ENCODE measurements at regions not wholly inside any gene's neighbourhood (a gene's known extent, or its start where the extent isn't known, plus 50 kb on each side); places are given as distances from the start of the nearest gene placed in this dataset.
A peak's percentile ranks its signal among the peaks of the same experiment; 100 is the strongest.
"Not testable (repeated sequence)": the region's sequence is repeated elsewhere in the genome, so short reads cannot be mapped to it uniquely, and the experiment has no call there.

DNA sequence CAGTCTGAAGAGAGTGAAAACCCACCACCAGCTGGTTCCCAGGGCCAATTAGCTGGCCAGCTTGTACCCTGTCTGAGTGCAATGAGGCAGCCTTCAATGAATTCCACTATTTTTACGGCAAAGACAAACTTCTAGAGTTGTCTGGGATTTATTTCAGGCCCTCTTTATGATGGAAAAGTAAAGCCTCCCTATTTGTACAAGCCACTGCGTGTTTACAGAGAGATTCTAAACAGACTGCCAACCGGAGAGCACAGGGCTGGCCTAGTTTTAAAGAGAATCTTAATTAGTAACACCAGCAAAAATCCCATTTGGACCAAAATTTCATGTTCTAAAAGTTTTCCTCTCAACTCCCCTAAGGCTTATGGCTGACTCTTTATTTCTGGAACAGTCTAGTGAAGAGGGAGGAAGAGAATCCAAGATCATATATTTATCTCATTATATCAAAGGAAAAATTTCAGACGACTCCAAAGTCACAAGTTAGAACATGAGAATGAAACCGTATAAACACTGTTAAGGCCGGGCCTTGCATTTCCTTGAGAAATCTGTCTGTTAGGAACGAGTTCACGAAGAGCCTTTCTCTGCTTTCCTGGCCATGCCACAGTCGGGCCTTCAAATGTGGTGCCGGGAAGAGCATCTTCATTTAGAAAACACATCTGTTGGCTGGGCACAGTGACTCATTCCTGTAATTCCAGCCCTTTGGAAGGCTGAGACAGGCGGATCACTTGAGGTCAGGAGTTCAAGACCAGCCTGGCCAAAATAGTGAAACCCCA, 724.6 kb upstream of the NRP1 start:
- DNase-seq (ENCODE audit: low read depth) = no peak

DNA sequence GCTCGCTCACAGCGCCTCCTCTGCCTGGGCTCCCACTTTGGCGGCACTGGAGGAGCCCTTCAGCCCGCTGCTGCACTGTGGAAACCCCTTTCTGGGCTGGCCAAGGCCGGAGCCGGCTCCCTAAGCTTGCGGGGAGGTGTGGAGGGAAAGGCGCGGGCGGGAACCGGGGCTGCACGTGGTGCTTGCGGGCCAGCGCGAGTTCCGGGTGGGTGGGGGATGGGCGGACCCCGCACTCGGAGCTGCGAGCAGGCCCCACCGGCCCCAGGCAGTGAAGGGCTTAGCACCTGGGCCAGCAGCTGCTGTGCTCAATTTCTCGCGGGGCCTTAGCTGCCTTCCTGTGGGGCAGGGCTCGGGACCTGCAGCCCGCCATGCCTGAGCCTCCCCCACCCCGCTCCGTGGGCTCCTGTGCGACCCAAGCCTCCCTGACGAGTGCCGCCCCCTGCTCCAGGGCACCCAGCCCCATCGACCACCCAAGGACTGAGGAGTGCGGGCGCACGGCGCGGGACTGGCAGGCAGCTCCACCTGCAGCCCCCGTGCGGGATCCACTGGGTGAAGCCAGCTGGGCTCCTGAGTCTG, 721.0 kb upstream of the NRP1 start:
- DNase-seq (ENCODE audit: low read depth) = not testable (repeated sequence)

DNA sequence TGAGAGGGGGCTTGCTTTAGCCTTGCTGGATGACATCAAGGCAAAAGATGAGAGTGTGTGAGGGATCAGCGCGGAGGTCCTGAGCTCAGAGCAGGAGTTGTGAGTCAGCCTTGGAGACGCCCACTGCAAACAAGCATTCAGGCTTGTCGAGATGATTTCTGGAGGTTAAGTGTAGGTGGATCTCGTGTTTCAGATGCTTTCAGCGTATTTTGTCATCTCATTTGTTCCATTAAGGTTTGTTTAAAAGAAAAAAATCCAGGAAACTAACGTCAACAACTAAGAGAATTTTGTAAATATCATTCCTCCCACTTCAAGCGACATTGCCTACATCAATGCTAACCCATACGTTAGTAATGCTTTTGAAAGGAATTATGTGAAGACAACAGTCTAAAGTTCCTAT, 715.4 kb upstream of the NRP1 start:
- DNase-seq (ENCODE audit: low read depth) = no peak

DNA sequence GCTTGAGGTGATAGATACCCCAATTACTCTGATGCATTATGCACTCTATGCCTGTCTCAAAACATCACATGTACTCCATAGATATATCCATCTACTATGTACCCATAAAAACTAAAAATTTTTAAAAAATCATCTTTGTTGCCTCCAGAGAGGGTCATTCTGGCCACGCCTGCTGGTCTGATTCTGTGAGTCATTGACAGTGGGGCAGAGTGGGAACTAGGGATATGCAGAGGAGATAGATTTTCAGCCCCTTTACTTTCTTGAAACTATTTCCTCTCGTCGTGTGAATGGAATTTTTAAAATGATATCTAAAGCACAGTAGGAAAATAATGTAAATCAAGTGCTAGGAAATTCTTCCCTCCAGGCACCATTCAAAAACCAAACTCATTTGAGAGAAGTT, 715.0 kb upstream of the NRP1 start:
- no peak for DNase-seq (ENCODE audit: low read depth)

DNA sequence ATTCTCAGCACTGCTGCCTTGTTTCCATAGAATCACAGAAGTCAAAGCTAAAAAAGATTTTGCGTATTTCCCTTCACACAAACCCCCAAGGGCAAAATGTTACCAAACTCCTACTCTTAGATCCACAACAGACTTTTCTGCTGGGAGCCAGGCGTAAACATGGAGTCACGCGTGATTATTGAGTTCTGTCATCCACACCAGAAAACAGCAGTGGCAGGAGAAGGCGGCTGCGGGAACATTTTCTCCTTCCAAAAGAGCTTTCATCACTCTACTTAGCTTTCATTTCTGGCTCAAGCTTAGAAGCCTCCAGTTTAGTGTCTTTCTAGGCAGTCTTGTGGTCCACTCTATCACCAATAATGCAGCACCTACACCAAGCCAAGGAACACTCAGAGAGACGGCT, 712.9 kb upstream of the NRP1 start:
- DNase-seq (ENCODE audit: low read depth) = no peak

DNA sequence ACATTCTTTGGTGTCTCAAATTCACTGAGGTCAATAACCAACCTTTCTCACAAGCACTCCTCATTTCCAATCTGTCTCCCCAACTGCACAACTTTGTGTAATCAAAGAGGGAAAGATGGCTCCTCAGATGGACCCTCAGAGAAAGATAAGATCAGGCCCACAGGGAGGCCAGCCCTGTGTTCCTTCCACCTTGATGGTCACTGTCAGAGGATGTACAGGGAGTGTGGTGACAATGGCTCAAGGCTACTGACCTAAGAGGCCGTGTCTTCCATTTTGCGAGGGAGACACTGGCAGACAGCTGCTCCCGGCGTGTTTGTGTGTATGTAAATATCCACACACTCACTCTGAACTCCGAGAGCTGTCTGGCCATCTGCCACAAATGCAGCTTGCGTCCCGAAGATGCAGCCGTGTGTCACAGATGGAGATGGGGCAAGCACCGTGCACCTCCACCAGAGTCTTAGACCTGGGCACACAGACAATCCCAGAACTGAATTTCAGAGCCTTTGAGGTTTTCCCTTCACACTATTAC, 712.1 kb upstream of the NRP1 start:
- DNase-seq (ENCODE audit: low read depth) = no peak

DNA sequence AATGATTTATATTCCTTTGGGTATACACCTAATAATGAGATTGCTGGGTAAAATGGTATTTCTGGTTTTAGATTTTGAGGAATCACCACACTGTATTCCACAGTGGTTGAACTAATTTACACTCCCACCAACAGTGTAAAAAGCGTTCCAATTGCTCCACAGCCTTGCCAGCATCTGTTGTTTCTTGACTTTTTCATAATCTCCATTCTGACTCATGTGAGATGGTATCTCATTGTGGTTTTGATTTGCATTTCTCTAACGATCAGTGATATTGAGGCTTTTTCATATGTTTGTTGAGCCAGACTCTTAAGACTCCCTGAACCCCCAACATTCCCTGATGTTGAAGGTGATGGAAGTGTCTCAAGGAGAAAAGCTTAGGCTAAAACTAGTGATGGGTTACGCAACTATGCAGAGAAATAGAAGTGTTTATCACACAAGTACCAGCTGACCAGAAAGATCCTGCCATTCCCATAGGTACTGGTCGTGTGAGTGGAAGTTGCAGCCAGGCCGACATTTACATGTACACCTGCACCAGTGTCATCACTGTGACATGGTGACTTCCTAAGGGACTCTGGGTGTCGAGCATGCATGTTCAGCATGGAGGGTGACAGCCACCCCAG, 711.2 kb upstream of the NRP1 start:
- peak; percentile 61 for DNase-seq (ENCODE audit: low read depth)

DNA sequence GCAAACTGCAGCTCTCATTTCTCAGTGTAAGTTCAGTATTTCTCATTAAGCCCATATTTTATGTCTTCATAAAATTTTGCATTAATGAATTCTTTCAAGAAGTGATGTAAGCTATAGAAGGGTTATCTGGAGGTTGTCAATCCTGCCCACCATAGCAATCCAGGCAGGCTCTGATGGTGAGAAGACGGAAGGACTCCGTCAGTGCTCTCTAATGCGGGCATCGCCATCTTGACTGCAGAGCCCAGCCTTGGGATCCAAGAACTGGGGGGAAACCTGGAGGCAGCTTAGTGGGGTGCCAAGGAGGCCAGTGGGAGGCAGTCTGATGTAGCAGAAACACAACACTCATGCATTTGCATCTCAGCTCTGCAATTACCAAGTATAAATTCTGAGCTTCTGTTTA, 707.4 kb upstream of the NRP1 start:
- no peak for DNase-seq (ENCODE audit: low read depth)

DNA sequence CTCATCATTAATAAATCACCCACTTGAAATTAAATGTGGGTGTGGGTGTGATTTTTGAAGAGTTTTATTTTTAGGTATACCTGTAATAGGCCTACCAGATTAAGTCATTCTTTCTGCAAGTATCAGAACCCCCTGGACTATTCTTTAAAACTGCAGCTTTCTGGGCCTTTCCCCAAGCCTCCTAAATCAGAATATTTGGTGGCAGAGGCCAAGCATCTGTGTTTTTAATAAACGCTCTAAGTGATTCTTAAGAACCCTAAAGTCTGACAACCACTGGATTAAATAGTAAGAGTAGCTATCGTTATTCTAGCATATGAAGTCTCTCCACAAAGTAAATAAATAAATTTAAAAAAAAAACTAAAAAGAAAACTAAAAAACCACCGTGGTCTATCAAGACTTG, 703.0 kb upstream of the NRP1 start:
- no peak for DNase-seq (ENCODE audit: low read depth)

DNA sequence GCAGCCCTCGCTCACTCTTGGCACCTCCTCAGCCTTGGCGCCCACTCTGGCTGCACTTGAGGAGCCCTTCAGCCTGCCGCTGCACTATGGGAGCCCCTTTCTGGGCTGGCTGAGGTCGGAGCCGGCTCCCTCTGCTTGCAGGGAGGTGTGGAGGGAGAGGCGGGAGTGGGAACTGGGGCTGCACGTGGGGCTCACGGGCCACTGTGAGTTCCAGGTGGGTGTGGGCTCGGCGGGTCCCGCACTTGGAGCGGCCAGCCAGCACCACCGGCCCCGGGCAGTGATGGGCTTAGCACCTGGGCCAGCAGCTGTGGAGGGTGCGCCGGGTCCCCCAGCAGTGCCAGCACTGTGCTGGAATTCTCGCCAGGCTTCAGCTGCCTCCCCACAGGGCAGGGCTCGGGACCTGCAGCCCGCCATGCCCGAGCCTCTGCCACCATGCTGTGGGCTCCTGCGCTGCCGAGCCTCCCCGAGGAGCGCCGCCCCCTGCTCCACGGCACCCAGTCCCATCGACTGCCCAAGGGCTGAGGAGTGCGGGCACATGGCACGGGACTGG, 700.8 kb upstream of the NRP1 start:
- not testable (repeated sequence) for DNase-seq (ENCODE audit: low read depth)

DNA sequence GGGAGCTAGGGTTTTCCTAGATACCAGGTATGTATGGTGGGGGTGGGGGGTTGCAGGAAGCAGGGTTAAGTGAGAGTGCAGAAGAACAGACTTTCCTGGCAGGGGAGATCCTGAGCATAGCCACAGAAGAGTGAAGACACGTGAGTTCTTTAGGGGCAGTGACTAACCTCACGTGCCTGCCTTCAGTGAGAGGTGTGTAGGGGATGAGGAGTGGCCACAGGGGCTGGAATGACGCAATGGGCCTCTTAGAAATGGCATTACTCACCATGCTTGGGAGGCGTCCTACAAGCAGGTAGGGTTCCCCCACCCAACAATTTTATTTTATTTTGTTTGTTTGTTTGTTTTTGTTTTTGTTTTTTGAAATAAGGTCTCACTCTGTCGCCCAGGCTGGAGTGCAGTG, 698.6 kb upstream of the NRP1 start:
- DNase-seq (ENCODE audit: low read depth) = peak; percentile 12

DNA sequence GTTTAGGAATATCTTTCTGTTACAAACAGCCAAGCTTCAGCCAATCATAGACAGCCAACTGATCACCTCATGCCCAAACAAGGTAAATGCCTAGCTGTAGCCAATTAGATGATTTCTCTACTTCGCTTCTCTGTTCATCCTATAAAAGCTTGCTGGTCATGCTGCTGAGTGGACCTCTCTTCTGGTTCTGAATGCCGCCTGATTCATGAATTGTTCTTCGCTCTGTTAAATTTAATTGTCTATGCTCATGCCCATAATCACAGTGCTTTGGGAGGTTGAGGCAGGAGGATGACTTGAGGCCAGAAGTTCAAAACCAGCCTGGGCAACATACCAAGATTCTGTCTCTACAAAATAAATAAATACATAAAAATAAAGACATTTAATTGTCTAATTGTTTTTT, 698.1 kb upstream of the NRP1 start:
- DNase-seq (ENCODE audit: low read depth) = no peak

DNA sequence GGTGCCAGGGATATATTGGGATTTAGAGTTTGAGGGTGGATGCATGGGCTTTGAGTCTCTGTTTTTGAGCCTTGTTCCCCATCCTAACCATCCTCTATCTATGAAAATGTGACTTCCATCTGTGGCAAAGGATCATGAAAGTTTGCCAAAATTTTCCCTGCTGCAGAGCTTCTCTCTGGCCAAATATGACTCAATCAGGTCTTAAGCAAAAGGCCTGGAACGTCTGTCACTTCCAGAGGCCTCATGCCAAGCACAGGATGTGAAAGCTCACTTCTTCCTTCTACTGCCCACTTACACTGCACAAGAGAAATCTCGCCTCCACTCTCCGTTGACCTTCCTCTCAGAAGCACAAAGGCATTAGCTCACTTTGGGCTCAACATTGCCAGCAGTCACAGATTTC, 696.9 kb upstream of the NRP1 start:
- DNase-seq (ENCODE audit: low read depth) = peak; percentile 51

DNA sequence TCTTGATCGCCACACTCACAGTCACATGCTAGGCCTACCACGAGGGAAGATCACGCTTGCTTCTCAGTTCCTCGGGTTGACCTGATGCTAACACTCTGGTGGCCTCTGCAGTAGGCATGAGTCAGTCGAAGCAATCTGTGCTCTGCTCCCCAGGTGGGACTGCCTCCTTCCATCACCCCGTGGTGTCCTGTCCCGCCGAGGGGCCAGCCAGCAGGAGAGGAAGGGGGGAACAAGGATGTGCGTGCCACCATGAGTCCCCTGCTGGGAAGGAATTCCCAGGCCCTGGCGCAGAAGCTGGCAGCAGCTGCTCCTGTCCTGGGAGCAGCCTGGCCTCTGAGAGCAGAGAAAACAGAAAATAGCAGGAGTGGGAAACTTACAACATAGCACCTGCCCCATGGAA, 695.0 kb upstream of the NRP1 start:
- DNase-seq (ENCODE audit: low read depth) = no peak

DNA sequence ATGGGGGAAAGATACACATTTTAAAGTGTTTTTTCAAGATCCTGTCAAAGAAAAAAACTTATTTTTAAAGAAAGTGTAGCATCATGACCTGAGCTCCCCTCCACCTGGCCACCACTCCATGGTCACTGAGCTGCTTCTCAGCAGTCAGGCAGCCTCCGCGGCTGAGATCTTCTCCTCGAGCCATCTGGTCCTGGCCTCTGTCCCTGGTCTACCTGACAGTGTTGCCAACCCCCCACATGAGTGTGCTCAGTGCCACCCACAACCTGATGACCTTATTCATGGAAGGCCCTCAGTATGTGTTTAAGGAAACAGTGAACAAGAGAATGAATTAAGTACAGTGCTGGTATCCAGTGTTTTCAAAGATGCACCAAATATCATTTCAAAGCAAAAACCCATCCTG, 694.5 kb upstream of the NRP1 start:
- DNase-seq (ENCODE audit: low read depth) = no peak

DNA sequence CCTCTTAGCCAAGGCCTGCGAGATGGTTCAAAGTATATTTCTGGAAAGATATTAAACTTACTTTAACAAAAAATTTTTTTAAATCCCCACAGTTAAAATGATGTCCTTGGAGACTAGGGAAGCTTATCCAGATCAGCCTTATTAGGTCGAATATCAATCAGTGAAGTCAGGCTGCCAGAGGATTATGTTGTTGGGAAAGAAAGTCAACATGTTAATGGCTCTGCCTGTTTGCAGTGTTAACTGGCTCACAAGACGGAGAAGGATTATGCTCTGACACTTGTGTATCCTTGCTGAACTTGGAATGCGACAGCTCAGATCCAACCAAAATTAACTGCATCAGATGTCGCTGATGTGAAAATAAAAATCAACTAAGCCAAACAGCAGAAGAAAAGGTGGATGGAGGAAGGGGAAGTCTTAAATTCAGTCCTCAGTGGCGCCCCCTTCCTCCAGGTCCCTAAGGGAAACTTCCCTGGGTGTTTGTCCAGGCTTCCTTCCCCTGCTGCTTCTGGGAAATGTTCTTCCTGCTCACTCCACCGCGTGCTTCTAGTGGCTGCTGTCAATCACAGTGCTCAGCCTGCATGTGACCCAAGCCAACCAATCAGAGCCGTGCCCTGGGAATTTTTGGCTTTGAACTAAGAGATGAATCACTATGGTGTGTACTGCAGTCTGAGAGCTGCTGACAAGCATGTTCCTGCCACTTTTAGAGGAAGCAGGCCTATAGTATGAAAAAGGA, 690.4 kb upstream of the NRP1 start:
- peak; percentile 3 for DNase-seq (ENCODE audit: low read depth)

DNA sequence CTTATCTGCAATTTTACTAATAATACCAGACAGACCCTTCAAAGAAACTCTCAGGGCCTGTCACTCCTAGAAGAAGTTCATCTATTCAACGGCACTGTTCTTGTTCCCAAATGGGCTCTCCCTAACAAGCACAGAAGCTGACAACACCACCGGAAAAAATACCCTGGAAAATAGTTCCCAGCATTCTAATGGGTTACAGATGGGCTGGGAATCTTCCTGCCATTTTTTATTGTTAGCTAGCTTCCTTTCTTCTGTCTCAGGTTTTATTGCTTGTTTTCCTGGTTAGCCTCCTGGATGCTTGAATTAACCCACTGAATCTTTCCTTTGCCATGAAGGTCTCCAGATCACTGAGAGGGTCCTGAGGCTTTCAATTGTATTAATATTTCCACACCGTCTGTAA, 689.8 kb upstream of the NRP1 start:
- no peak for DNase-seq (ENCODE audit: low read depth)

DNA sequence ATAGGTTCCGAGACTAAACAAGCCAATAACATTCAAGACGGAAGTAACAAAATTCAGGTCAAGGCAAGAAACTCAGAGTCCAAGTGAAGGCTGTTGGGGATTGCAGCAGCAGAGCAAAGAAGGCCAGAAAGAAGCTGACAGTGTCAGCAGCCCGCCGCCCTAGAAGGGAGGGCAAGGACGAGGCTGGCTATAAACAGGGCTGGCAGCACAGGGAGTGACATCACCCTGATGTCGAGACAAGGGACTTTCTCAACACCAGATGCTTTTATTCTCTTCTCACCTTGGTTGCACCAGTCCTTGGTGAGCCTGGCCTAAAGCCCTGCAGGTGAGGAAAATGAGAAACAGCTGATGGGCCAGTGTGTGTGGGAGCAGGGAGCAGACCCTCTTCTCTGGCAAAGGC, 687.7 kb upstream of the NRP1 start:
- DNase-seq (ENCODE audit: low read depth) = no peak

DNA sequence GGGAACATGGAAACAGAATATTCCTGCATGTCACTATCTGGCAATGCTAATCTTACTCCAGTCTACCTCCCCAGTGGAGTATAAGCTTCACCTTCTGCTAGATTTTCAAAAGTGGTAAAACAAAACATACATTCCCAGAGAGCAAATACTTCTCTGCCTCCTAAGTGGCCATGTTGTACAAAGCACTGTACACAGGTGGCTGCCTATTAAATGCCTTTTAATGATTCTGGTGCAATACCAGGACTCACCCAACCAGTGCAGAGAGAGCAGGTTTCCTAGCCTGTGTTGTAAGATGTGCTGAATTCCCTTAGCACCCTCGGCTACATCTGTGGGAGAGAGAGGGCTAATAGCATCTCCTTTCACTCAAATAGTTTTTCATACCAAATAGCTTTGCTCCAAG, 684.3 kb upstream of the NRP1 start:
- DNase-seq (ENCODE audit: low read depth) = no peak

DNA sequence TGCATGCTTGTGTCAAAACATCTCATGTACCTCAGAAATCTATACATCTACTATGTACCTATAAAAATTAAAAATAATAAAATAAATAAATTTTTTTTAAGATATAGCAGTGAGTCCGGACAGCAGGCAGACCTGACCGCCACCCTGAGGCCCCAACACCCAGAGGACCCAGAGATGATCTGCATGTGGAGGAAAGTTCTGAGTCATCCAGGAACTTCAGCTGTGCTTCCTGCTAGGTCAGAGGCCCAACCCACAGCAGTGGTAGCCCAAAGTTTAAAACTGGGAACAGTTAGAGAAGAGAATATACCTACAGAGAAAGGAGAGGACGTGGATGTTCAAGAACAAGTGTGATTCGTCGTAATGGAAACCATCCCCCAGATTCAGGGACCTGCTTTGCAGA, 683.7 kb upstream of the NRP1 start:
- DNase-seq (ENCODE audit: low read depth) = peak; percentile 21

DNA sequence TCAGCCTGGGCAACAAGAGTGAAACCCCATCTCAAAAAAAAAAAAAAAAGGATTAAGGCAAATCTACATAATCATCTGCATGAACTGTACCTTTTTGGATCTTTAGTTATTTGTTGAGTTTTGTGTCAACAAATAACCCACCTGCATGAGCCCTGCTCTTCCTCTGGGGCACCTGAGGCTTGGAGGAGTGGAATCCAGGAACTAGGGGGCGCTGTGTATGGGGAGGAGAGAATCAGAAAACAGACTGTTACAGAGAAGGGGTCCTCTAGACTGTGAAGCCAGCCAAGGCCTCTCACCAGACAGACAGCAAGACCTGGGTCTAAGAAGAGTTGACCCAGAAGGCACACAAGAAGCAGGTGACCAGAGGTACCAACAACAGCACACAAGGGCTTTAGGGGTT, 682.8 kb upstream of the NRP1 start:
- DNase-seq (ENCODE audit: low read depth) = no peak

DNA sequence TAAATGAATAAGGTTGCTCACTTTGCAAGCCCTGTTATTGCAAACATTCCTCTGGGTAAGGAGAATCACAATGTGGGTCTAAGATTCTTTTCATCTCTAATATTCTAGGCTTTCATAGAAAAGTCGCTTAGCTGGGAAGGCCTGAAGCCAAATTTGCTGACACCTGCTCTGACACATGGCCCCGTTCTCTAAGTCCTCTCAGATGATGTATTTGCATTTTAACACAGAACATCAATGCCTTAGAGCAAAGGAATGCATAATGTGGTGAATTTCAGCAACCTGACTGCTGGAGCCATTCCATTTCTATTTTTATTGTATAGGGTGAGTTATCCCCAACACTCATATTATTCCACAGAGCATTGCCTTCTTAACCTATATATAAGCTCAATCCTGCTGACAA, 682.1 kb upstream of the NRP1 start:
- no peak for DNase-seq (ENCODE audit: low read depth)
